ENCODE measurements at regions not wholly inside any gene's neighbourhood (a gene's known extent, or its start where the extent isn't known, plus 50 kb on each side); places are given as distances from the start of the nearest gene placed in this dataset.
A peak's percentile ranks its signal among the peaks of the same experiment; 100 is the strongest.

DNA sequence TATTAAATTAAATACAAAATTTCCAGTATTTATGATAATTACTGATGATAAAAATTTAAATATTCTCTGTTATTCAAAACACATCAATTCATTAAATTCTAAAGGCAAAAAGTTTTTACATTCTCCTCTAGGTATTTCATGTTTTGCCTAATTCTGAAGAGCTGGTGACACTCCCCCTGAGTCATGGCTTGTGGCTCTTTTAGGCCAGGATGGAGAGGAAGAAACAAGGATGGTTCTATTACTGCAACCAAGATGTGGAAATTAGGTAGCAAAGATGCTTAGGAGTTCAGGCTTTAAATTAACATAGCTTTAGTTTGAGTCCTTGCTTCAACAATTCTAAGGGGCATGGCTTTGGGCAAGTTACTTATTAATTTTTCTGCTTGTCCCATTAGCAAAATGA lies 1295.8 kb downstream of the EFNA5 start:
- TF ChIP-seq, protein P1, sequence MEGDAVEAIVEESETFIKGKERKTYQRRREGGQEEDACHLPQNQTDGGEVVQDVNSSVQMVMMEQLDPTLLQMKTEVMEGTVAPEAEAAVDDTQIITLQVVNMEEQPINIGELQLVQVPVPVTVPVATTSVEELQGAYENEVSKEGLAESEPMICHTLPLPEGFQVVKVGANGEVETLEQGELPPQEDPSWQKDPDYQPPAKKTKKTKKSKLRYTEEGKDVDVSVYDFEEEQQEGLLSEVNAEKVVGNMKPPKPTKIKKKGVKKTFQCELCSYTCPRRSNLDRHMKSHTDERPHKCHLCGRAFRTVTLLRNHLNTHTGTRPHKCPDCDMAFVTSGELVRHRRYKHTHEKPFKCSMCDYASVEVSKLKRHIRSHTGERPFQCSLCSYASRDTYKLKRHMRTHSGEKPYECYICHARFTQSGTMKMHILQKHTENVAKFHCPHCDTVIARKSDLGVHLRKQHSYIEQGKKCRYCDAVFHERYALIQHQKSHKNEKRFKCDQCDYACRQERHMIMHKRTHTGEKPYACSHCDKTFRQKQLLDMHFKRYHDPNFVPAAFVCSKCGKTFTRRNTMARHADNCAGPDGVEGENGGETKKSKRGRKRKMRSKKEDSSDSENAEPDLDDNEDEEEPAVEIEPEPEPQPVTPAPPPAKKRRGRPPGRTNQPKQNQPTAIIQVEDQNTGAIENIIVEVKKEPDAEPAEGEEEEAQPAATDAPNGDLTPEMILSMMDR (conservative IDR thresholded peaks at IDR 0.05; ENCODE audit: low read length): no peak
- no peak for DNase-seq (ENCODE audit: low read depth)
- H3K4me3 ChIP-seq (ENCODE audit: low read length): no peak overlapping the region

DNA sequence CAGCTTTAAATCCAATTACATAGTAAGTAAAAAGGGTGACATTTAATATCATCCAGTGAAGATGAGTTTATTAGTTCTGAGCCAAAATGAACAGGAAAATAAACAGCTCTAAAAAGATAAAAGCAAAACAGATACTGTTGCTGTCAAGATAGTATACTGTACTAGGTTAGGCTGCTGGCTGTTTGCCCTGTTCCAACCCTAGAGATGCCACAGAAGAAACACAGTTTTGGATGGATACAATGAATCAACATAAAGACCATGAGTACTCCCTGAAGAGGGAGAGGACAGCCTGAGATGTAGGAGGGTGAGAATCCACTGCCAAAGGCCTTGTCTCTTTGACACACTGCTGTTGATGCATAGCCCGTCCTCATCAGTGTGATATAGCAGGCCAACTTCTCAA lies 1302.7 kb downstream of the EFNA5 start:
- DNase-seq (ENCODE audit: low read depth): no peak

DNA sequence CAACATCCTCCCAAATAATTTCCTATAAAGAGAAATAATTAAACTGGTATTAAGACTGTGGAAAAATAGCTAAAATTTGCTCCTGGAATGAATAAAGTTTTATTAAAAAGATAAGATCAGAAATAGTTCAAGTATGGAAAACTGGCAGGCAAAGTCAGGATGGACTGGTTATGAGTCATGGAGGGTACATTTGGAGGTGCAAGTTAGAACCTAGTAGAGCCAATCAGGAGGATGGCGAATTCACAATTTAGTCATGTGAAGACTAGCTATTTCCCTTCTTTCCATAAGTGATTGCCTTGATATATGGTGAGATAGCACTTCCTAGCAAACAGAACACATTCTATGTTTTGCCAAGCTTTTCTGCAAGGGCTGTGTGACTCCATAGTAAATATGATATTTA lies 1303.5 kb downstream of the EFNA5 start:
- no peak overlapping the region for H3K4me3 ChIP-seq (ENCODE audit: low read length)
- TF ChIP-seq, protein P1 (conservative IDR thresholded peaks at IDR 0.05; ENCODE audit: low read length): no peak
- no peak for DNase-seq (ENCODE audit: low read depth)

More for the DNA sequence above, 1302.7 kb downstream of the EFNA5 start:
- no peak overlapping the region for H3K4me3 ChIP-seq (ENCODE audit: low read length)
- TF ChIP-seq, protein P1 (conservative IDR thresholded peaks at IDR 0.05; ENCODE audit: low read length): no peak

DNA sequence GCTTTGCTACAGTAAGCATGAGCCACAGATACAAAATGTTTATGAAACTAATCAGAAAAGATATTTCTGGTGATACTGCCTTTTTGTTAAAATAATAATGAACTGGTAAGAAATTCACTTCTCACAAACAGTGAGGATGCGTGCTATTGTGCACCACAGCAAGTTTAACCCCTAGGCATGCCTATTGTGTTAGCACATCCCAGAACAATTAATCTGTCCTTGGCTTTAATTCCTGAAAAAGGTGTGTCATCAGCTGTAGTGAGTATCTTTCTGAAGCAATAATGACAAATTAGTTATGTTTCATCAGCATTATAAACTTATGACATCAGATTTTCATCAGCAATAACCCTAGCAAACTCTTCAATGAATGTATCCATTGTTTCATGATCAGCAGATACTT lies 1307.2 kb downstream of the EFNA5 start:
- DNase-seq (ENCODE audit: low read depth): no peak
- H3K4me3 ChIP-seq (ENCODE audit: low read length): no peak overlapping the region
- TF ChIP-seq, protein P1 (conservative IDR thresholded peaks at IDR 0.05; ENCODE audit: low read length): no peak

DNA sequence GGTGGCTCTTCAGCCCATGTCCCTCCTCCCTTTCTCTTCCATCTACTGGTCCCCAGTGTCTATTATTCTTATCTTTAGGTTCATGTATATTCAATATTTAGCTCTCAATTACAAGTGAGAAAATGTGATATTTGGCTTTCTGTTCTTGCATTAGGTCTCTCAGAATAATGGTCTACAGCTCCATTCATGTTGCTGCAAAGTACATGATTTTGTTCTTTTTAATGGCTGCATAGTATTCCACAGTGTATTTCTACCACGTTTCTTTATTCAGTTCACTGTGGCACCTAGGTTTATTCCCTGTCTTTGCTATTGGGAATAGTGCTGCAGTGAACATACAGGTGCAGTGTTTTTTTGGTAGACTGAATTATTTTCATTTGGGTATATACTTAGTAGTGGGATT lies 1308.8 kb downstream of the EFNA5 start:
- H3K4me3 ChIP-seq (ENCODE audit: low read length): no peak overlapping the region
- TF ChIP-seq, protein P1 (conservative IDR thresholded peaks at IDR 0.05; ENCODE audit: low read length): no peak
- DNase-seq (ENCODE audit: low read depth): no peak

DNA sequence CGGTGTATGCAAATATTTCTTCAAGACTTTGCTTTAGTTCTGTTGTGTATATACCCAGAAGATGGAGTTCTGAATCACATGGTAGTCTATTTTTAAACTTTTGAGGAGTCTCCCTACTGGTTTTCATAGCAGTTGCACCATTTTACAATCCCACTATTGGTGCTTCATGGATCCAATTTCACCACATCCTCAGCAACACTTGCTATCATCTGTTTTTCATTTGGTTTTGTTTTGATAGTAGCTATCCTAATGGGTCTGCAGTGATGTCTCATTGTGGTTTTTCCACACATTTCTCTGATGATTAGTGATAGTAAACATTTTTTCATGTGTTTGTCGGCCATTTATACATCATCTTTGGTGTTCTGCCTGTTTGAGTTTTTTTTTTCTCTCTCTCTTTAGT lies 1339.3 kb downstream of the EFNA5 start:
- H3K4me3 ChIP-seq (ENCODE audit: low read length): no peak overlapping the region
- peak; percentile 96 for DNase-seq (ENCODE audit: low read depth)
- TF ChIP-seq, protein P1 (conservative IDR thresholded peaks at IDR 0.05; ENCODE audit: low read length): no peak

DNA sequence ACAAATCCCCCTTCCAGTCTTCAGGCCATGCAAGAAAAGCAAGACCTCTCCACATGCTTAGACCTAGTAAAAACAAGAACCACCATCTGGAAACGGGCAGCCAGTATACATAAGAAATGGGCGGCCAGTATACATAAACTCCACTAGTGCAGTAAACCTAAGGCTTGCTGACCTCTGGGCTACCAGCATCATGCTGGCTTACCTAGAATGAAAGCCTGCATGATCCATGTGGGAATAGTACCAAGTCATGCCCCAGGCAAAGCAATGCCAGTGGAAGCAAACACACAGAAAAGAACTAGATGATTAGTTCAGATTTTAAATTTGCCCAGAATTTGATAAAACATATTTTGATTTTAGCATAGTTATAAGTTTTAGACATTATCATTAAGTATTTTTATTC lies 1346.4 kb downstream of the EFNA5 start:
- H3K4me3 ChIP-seq (ENCODE audit: low read length): no peak overlapping the region
- TF ChIP-seq, protein P1 (conservative IDR thresholded peaks at IDR 0.05; ENCODE audit: low read length): no peak
- DNase-seq (ENCODE audit: low read depth): no peak
